WI38 (cell line): ENCODE measurements at regions not wholly inside any gene's neighbourhood (a gene's known extent, or its start where the extent isn't known, plus 50 kb on each side); places are given as distances from the start of the nearest gene placed in this dataset.

ENCODE experiments used
- H3K4me3 ChIP-seq: 2 replicates; pipeline ENCODE4 v1.5.1; 2011; ENCODE audit warnings: low read depth, mild to moderate bottlenecking, control low read depth, low read length
- CTCF ChIP-seq: IDR thresholded peaks from 2 replicates; pipeline ENCODE4 v1.5.1; 2012; ENCODE audit warnings: low read depth, mild to moderate bottlenecking, control low read depth, low read length

GRCh38 chr1:55512466-55512865, 297.3 kb upstream of the USP24 start:
- TF ChIP-seq CTCF: no peak
- H3K4me3 ChIP-seq: no peak overlapping the region

DNA sequence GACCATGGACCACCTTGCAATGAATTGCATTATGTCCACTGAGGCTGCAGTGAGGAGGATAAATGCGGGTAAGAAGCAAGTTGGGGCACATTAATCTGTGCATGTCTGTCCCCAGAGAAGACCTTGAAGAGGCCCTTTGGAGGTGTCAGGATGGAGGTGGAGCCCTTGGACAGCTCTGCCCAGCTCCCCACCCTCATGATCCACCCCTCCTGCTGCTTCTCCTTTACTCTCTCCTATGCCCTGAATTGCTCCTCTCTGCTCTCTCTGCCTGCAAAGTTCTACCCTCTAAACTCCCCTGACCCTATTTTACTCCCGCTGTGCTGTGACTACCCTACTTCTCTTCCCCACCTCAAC, 292.4 kb upstream of the USP24 start:
- no peak for TF ChIP-seq CTCF
- no peak overlapping the region for H3K4me3 ChIP-seq

DNA sequence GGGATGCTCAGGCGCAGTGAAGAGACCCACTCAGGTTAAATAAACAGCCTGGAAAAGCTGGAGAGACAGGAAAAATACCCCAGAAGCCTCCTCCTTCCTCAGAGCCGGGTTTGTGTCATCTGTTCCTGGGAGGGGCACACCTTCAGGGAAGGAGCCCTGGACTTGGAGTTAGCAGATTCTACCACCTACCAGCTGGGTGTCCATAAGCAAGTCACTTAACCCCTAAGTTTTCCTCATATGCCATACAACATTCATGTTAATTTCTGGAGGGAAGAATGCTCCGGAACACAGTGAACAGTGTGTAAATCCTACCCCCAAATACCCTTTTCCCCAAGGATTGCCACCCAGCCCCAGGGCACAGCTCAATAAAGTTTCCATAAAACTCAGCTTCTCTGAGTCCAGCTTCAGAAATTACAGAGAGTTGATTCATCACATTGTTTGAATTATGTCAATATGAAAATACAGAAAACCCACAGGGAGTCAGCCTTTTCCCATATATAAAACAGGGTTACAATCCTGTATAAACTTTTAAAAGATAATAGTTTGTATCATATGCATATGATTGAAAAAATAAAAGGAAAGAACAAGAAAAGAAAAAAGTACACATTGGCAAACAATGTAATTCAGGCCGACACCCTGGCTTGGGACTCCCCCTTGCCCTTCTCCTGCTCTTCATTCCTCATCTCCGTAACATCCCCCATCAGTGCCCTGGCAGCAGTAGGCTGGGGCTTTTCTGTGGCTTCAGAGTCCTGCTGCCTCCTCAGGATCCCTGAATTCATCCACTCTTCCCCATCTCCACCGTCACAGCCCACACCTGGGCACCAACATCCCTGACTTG, 291.8 kb upstream of the USP24 start:
- no peak overlapping the region for H3K4me3 ChIP-seq
- no peak for TF ChIP-seq CTCF

DNA sequence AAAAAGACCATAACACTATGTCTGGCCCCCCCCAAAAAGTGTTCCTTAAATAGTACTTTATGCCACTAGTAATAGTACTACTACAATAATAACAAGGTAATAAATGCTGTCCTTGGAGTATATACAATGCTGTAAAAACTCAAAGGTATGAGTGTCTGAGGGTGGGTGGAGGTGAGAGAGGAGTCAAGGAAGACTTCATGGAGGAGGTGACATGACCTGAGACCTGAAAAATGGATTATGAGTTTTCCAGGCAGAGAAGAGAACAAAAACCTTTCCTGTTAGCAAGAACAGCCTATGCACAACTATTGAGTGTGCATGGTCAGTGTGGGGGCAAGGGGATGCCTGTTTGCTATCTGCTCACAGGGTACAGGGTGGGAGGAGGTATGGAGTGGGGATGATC, 290.2 kb upstream of the USP24 start:
- H3K4me3 ChIP-seq: no peak overlapping the region
- no peak for TF ChIP-seq CTCF

GRCh38 chr1:55504306-55504731, 289.2 kb upstream of the USP24 start:
- TF ChIP-seq CTCF: no peak
- H3K4me3 ChIP-seq: no peak overlapping the region

GRCh38 chr1:55503663-55504305, 288.6 kb upstream of the USP24 start:
- no peak overlapping the region for H3K4me3 ChIP-seq
- no peak for TF ChIP-seq CTCF

GRCh38 chr1:55500601-55501000, 285.4 kb upstream of the USP24 start:
- no peak overlapping the region for H3K4me3 ChIP-seq
- TF ChIP-seq CTCF: no peak
